OCI-LY1 (cell line): ENCODE measurements at regions not wholly inside any gene's neighbourhood (a gene's known extent, or its start where the extent isn't known, plus 50 kb on each side); places are given as distances from the start of the nearest gene placed in this dataset.

Source experiments
- CTCF ChIP-seq: fragments of 200-600 bp; sonication (generic), shearing (Covaris generic); IDR thresholded peaks from 2 replicates; pipeline ENCODE4 v1.5.1; 2017; ENCODE audit warnings: mild to moderate bottlenecking, antibody characterized with exemption, low read length, moderate library complexity, mixed read lengths
- EZH2 ChIP-seq: fragments of 200-600 bp; sonication (generic), shearing (Covaris generic); IDR thresholded peaks from 2 replicates; pipeline ENCODE4 v1.8.0; 2017; ENCODE audit warnings: borderline replicate concordance, mixed run types, mild to moderate bottlenecking, antibody characterized with exemption, low read length, moderate library complexity, mixed read lengths

- TF ChIP-seq CTCF (no peak), EZH2 (no peak)
Observed at GRCh38 chr13:58655086-58655485, 1023.5 kb downstream of the PCDH17 start.
